GM08714 (cell line): ENCODE measurements at regions not wholly inside any gene's neighbourhood (a gene's known extent, or its start where the extent isn't known, plus 50 kb on each side); places are given as distances from the start of the nearest gene placed in this dataset.

ENCODE experiments used
- H3K4me3 ChIP-seq: fragments of 200-500 bp; sonication (Bioruptor generic); 2 replicates; pipeline ENCODE4 v1.5.1; 2014; ENCODE audit warnings: mild to moderate bottlenecking, low read length, inconsistent platforms
- ZNF274 ChIP-seq: IDR thresholded peaks from 2 replicates; pipeline ENCODE4 v1.6.1; 2012; ENCODE audit warnings: mild to moderate bottlenecking, low read depth, low read length

GRCh38 chr14:106487600-106487999 lies 961.2 kb downstream of the TMEM121 start:
- H3K4me3 ChIP-seq = no peak overlapping the region
- no peak for TF ChIP-seq ZNF274

DNA sequence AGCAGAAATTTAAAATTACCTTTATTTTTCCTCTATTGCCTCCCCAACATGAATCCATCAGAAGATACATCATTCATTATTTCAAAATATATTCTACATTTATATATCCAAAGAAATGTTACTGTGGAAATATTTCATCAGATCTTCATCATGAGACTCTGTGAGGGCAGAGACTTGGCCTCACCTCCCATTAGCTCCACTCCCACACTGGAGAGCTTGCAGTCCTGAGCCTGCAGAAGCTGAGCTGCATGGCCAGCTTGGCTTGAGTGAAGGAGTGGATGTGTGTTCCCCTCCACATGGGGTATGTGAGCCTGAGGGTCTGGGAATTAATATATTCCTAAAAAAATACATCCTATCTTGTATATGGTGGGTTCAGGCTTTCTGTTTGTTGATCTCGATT lies 961.9 kb downstream of the TMEM121 start:
- no peak overlapping the region for H3K4me3 ChIP-seq
- TF ChIP-seq ZNF274 = no peak

DNA sequence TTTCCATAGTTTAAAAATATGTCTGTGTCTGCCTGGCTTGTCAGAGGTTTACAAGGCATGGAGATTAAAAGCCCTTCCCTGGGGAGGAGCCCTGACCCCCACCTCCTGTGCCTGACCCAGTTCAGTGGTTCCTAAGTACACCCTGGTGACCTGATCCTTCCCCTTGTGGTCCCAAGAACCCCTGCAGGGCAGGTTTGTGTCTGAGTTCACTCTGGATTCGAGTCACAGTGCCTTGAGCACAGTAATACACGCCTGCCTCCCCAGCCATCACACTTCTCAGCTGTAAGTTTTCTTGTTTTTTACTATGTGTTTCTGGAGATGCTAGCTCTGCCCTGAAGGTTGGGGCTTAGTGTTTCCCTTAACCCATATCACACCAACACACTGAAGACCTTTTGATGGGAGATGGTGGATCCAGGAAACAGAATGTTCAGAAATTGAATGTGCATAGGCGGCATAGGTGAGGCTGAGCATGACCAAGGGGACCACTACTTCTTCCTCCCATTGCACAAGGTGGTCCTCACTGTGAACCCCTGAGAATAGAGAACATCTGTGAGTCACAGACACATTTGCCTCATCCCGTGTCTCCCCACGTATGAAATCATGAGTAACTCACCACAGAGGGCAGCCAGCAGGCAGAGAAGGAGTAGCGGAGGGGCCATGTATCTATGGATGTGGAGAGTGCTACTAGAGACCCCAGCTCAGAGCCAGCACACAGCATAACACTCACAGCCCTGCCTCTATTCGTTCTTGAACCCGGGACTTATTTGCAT lies 962.9 kb downstream of the TMEM121 start:
- H3K4me3 ChIP-seq = no peak overlapping the region
- TF ChIP-seq ZNF274 = no peak

DNA sequence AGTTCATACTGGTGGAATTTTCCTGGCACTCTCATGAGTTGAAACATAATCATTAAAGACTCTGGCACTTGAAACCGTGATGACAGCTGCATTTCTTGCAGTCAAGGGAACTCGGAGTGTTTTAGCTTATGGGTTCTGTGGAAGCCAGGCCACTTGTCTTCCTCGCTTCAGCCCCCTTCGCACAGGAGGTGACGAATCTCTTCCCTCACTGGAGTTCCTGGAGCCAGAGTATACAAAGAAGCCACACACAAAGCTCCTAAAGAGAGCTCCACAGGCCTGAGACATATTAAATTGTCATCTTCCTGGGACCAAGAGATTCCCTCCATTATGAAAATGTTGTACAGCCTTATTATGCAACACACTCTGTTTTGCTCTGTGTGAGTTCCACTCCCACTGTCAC lies 964.1 kb downstream of the TMEM121 start:
- no peak overlapping the region for H3K4me3 ChIP-seq
- TF ChIP-seq ZNF274 = no peak

- no peak for TF ChIP-seq ZNF274
- H3K4me3 ChIP-seq = no peak overlapping the region
Measured at GRCh38 chr14:106491851-106492250, 965.5 kb downstream of the TMEM121 start.

DNA sequence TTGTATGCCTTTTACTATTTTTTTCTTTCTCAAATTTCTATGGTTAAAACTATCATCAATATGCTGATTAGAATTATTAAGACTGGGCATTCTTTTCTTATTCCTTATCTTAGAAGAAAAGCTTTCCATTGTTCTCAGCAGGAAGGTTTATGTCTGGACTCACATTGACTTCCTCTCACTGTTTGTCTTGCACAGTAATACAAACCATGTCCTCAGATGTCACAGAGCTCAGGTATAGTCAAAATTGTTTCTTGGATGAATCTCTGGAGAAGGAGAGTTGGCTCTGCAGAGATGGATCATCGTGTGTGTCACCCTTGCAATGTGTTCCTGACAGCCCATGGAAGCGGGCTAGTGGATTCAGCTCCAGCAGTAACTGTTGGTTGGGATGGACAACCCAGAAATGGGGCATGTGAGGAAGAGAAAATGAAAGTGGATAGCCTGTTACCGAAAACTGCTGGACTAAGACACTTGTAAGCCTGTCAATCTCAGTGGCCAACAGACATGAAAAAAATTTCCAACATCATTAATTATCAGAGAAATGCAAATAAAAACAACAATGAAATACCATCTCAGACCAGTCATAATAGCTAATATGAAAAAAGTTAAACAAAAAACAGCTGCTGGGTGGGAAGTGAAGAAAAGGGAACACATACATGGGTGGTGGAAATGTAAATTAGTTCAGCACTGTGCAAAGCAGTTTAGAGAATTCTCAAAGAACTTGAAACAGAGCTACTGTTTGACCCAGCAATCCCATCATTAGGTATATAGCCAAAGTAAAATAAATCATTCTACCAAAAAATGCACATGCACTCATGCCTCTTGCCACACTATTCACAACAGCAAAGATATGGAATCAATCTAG lies 967.8 kb downstream of the TMEM121 start:
- no peak overlapping the region; the same call in 1 of the 2 replicates for H3K4me3 ChIP-seq
- TF ChIP-seq ZNF274 = no peak

GRCh38 chr14:106500571-106500970 lies 974.2 kb downstream of the TMEM121 start:
- no peak for TF ChIP-seq ZNF274
- no peak overlapping the region for H3K4me3 ChIP-seq

DNA sequence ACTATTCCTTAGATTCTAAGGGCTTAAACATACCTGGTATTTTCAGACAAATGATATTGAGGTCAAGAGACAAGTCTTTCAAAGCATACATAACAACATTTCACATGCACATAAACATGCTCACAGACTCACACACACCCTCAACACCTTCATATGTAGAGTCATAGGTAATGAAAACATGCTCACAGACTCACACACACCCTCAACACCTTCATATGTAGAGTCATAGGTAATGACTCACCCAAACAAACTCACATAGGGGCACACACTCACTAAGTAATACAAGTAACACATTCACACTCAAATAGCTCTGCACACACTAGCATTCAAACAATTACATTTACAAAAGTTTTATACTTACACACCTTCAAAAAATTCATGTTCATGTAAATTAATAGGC lies 975.5 kb downstream of the TMEM121 start:
- TF ChIP-seq ZNF274 = no peak
- no peak overlapping the region for H3K4me3 ChIP-seq

DNA sequence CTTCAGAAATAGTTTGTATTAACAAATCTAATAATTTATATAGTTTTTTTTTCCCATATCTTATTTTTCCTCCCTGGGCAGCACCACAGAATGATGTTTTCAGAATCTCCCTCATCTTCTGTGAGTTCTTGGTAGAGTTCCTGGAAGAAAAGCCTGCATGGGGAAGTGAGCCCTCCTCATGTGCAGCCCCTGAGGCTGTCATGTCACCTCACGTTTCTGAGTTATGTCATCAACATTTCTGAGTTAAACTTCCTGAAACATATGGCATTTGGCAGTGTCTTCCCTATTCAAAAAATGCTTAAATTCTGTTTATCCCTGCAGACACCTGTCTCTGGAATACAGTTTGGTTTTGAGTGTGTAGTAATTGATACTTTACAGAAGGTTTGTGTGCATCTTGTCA lies 979.0 kb downstream of the TMEM121 start:
- TF ChIP-seq ZNF274 = no peak
- H3K4me3 ChIP-seq = no peak overlapping the region

- TF ChIP-seq ZNF274 = no peak
- no peak overlapping the region for H3K4me3 ChIP-seq
Measured at GRCh38 chr14:106506881-106507305, 980.5 kb downstream of the TMEM121 start.

GRCh38 chr14:106507354-106507753 lies 981.0 kb downstream of the TMEM121 start:
- H3K4me3 ChIP-seq = no peak overlapping the region
- no peak for TF ChIP-seq ZNF274

DNA sequence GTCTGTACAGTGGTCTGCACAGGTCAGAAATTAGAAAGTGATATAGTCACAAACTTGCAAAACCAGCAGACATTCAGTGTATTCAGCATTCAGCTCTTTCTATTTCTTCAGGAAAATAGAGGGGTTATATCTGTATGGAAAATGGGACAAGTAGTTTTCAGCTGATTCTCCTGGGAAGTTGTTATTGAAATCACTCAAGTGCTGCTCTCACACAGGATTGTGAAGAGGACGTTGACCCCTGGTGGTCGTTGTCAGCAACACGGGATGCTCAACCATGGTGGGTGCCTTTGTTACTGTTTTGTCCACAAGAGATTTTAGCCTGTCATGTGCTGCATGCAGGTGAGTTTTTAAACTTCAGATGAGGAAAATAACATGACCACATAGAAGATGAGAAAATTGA lies 981.8 kb downstream of the TMEM121 start:
- no peak overlapping the region for H3K4me3 ChIP-seq
- no peak for TF ChIP-seq ZNF274

GRCh38 chr14:106509176-106509575 lies 982.8 kb downstream of the TMEM121 start:
- no peak overlapping the region for H3K4me3 ChIP-seq
- no peak for TF ChIP-seq ZNF274

DNA sequence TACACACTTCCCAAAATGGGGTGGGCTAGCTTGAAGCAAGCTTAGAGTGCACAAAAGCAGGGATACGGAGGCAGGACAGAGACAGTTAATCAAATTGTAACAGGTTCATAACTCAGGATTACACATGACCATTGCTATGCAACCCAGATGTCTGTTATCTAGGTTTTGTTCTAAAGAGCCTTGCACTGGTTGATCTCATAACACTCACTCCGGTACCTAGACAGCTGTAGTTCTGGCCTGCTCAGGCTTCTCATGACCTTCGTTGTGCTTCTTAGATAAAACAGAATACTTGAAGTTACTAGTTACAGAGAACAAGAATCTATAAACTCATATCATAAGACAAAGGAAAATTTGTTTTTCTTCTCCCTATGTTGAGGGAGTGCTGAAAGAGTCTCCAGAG lies 983.4 kb downstream of the TMEM121 start:
- TF ChIP-seq ZNF274 = no peak
- no peak overlapping the region for H3K4me3 ChIP-seq

GRCh38 chr14:106511006-106511799 lies 984.8 kb downstream of the TMEM121 start:
- H3K4me3 ChIP-seq = no peak overlapping the region
- TF ChIP-seq ZNF274 = no peak
